Spleen (tissue), 11 donors: ENCODE measurements at regions not wholly inside any gene's neighbourhood (a gene's known extent, or its start where the extent isn't known, plus 50 kb on each side); places are given as distances from the start of the nearest gene placed in this dataset.
"Not testable (repeated sequence)": the region's sequence is repeated elsewhere in the genome, so short reads cannot be mapped to it uniquely, and the experiment has no call there.

ENCODE experiments used
- DNase-seq: peaks from one replicate; pipeline ENCODE4 v3.0.0-alpha.2; 2020
- H3K27ac ChIP-seq, 8 donors: fragments of 200-600 bp; sonication (generic) in 7 of 8; 1 replicate in 4 of 8; 2 replicates in 4 of 8; pipeline versions ENCODE4 v1.5.0 to v1.8.0; 2016 to 2021; ENCODE audit warnings: inconsistent platforms in 4 of 8, mild to moderate bottlenecking in 4 of 8, moderate library complexity in 1 of 8
- H3K27me3 ChIP-seq, 7 donors: fragments of 200-600 bp; sonication (generic) in 6 of 7; replicated peaks in 1 of 7; 1 replicate in 4 of 7; 2 replicates in 3 of 7; pipeline versions ENCODE4 v1.5.0 to v1.8.0; 2016 to 2021; ENCODE audit warnings: inconsistent platforms in 3 of 7, mild to moderate bottlenecking in 1 of 7
- H3K36me3 ChIP-seq, 6 donors: fragments of 200-600 bp; sonication (generic) in 5 of 6; 1 replicate in 4 of 6; 2 replicates in 2 of 6; pipeline versions ENCODE4 v1.5.0 to v1.8.0; 2016 to 2021; ENCODE audit warnings: inconsistent platforms in 2 of 6
- H3K4me1 ChIP-seq, 6 donors: fragments of 200-600 bp; sonication (generic) in 5 of 6; 1 replicate in 3 of 6; 2 replicates in 3 of 6; pipeline versions ENCODE4 v1.5.0 to v1.8.0; 2016 to 2021; ENCODE audit warnings: inconsistent platforms in 3 of 6
- H3K4me3 ChIP-seq, 8 donors: fragments of 200-600 bp; sonication (generic) in 7 of 8; 1 replicate in 4 of 8; 2 replicates in 4 of 8; pipeline versions ENCODE4 v1.5.0 to v1.8.0; 2016 to 2021; ENCODE audit warnings: inconsistent platforms in 4 of 8, mild to moderate bottlenecking in 4 of 8, moderate library complexity in 2 of 8
- H3K9me3 ChIP-seq, 8 donors: fragments of 200-600 bp; sonication (generic) in 7 of 8; 1 replicate in 4 of 8; 2 replicates in 4 of 8; pipeline versions ENCODE4 v1.5.0 to v1.8.0; 2016 to 2021; ENCODE audit warnings: inconsistent platforms in 4 of 8
- CTCF ChIP-seq, 11 experiments: fragments of 200-600 bp in 7 of 11; fragments of 450-650 bp in 4 of 11; sonication (generic) in 4 of 11; IDR thresholded peaks in 8 of 11; conservative IDR thresholded peaks in 3 of 11; 1 replicate in 7 of 11; 2 replicates in 4 of 11; pipeline versions ENCODE4 v1.4.0 to v1.8.0; 2016 to 2021; ENCODE audit warnings: antibody characterized with exemption in 11 of 11, inconsistent platforms in 4 of 11, mild to moderate bottlenecking in 1 of 11
- POLR2A ChIP-seq, 3 donors: fragments of 450-650 bp; IDR thresholded peaks; one replicate each; pipeline ENCODE4 v1.5.1; 2017; ENCODE audit warnings: antibody characterized with exemption in 3 of 3, mild to moderate bottlenecking in 1 of 3
- POLR2AphosphoS5 ChIP-seq, 3 donors: sonication (generic); formaldehyde crosslinking; IDR thresholded peaks; one replicate each; pipeline ENCODE4 v1.5.1; 2017; ENCODE audit warnings: antibody characterized with exemption in 3 of 3
- WGBS, 5 donors: extraction: QIAGEN DNeasy Blood & Tissue Kit in 3 of 5; methylation state at CpG; one replicate each; pipeline versions ENCODE4 v1.1.5 to v1.1.7; 2013 to 2018; 5-methylcytosine and 5-hydroxymethylcytosine counted together
- intact Hi-C: fragments of 100-400 bp; cut with DNase I; formaldehyde crosslinking; loops from one replicate; pipeline ENCODE4 v1.15.0; 2023; ENCODE audit warnings: low total_unique reads
- donor health status: healthy with polysubstance abuse.
- donor health status: DM: no; HTN: no; CAD: no; lungs with moderate emphysema.
- donor health status: DM: no; HTN: no; CAD: no.
- donor health status: Bipolar disorder and iron deficiency.
- donor health status: healthy.
- donor health status: DM: no; HTN: no; CAD: no.
- donor health status: DM: yes; HTN: yes; CAD: no.

- Histone ChIP-seq H3K9me3 (peaks cover 0 to 3% (median 0%) of the 10 kb centered on the region in 8 donors), H3K4me3 (no peak overlapping the region), H3K36me3 (no peaks in the 10 kb centered on the region), H3K27me3 (no peaks in the 10 kb centered on the region), H3K27ac (no peak overlapping the region), H3K4me1 (no peaks in the 10 kb centered on the region)
- intact Hi-C loops = no loop called here
- no peak for TF ChIP-seq CTCF (IDR thresholded peaks at IDR 0.05 in 8 of 11, conservative IDR thresholded peaks at IDR 0.05 in 3 of 11)
- whole genome bisulfite sequencing, 5 donors = 84 to 94% (median 85%) methylated on average over 2 of the region's 2 CpGs
- DNase-seq = no peak
Measured at GRCh38 chr11:42816471-42816870, 495.3 kb upstream of the API5 start.

DNA sequence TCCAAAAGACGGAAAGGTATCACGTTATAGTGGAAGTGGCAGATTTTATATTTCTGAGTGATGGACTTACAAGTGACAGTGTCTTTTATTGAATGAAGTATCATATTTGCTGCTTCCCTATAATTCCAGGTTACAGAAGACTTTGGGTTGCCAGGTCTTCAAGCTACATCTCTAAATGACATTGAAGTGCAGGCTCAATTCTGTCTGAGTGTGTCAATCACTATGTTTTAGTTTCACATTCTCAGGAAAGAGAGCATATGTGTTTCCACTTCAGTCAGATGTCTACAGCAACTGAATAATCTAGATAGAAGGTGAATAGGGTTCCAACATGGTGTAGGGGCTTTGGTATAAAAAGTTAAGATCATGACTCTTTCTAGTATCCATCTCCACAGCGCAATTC lies 492.7 kb upstream of the API5 start:
- 72 to 93% (median 91%) methylated on average over 3 of the region's 3 CpGs for WGBS, 5 donors
- no peak for DNase-seq
- H3K4me3 ChIP-seq = no peak overlapping the region
- H3K27me3 ChIP-seq = no peaks in the 10 kb centered on the region
- no peak overlapping the region for H3K27ac ChIP-seq
- H3K4me1 ChIP-seq = no peaks in the 10 kb centered on the region
- TF ChIP-seq POLR2A (IDR thresholded peaks at IDR 0.05) (no peak), CTCF (IDR thresholded peaks at IDR 0.05 in 8 of 11, conservative IDR thresholded peaks at IDR 0.05 in 3 of 11) (no peak), POLR2AphosphoS5 (IDR thresholded peaks at IDR 0.05) (no peak)
- H3K36me3 ChIP-seq = no peaks in the 10 kb centered on the region
- peaks cover 0 to 3% (median 0%) of the 10 kb centered on the region in 8 donors for H3K9me3 ChIP-seq
- intact Hi-C loops = no loop called here

DNA sequence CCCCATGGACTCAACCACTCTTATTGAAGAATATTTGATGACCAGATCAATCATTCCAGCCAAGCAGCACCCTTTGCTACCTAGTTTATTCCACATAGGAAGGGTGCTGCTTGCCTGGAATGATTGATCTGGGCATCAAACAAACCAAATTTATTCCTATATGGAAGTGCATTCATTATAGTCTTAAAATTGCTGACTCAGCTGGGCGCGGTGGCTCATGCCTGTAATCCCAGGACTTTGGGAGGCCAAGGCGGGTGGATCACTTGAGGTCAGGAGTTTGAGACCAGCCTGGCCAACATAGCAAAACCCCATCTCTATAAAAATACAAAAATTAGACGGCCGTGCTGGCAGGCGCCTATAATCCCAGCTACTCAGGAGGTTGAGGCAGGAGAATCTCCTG lies 489.6 kb upstream of the API5 start:
- WGBS, 5 donors = 89 to 96% (median 93%) methylated on average over 6 of the region's 6 CpGs
- intact Hi-C loops, H3K9me3 ChIP-seq, H3K4me3 ChIP-seq, H3K27me3 ChIP-seq, H3K4me1 ChIP-seq, H3K27ac ChIP-seq, DNase-seq, H3K36me3 ChIP-seq: not testable (repeated sequence)

GRCh38 chr11:42823546-42823945 lies 488.2 kb upstream of the API5 start:
- Histone ChIP-seq H3K9me3 (peaks cover 0 to 3% (median 0%) of the 10 kb centered on the region in 8 donors), H3K27ac (no peak overlapping the region), H3K4me3 (no peak overlapping the region), H3K4me1 (no peaks in the 10 kb centered on the region), H3K27me3 (no peaks in the 10 kb centered on the region), H3K36me3 (no peaks in the 10 kb centered on the region)
- intact Hi-C loops = no loop called here
- no peak for DNase-seq
- TF ChIP-seq CTCF (IDR thresholded peaks at IDR 0.05 in 8 of 11, conservative IDR thresholded peaks at IDR 0.05 in 3 of 11) (no peak), POLR2A (IDR thresholded peaks at IDR 0.05) (no peak), POLR2AphosphoS5 (IDR thresholded peaks at IDR 0.05) (no peak)
- WGBS, 5 donors = 60 to 89% (median 71%) methylated on average over 1 of the region's 1 CpG

DNA sequence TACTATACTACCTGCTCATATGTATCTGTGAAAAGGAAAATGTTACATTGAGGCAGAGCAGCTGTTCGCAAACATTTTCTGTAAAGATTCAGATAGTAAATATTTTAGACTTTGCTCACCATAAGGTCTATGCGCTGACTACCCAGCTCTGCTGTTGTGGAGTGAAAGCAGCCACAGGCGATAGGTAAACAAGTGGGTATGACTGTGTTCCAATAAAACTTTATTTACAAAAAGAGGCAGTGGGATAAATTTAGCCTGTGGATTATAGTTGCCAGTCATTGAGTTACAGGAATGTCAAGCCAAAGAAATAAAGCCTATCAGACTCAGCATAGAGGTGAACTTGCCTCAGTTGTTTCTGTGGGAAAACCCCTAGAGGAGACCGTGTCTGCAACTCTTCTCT lies 487.7 kb upstream of the API5 start:
- DNase-seq = no peak
- intact Hi-C loops = no loop called here
- Histone ChIP-seq H3K36me3 (no peaks in the 10 kb centered on the region), H3K9me3 (peaks cover 0 to 3% (median 0%) of the 10 kb centered on the region in 8 donors), H3K4me3 (no peak overlapping the region), H3K27me3 (no peaks in the 10 kb centered on the region), H3K27ac (no peak overlapping the region), H3K4me1 (no peaks in the 10 kb centered on the region)
- WGBS, 5 donors = 86 to 91% (median 88%) methylated on average over 4 of the region's 4 CpGs
- no peak for TF ChIP-seq POLR2AphosphoS5 (IDR thresholded peaks at IDR 0.05)
- TF ChIP-seq POLR2A (IDR thresholded peaks at IDR 0.05) = no peak
- TF ChIP-seq CTCF (IDR thresholded peaks at IDR 0.05 in 8 of 11, conservative IDR thresholded peaks at IDR 0.05 in 3 of 11) = no peak
